LNCaP clone FGC (cell line): ENCODE measurements at regions not wholly inside any gene's neighbourhood (a gene's known extent, or its start where the extent isn't known, plus 50 kb on each side); places are given as distances from the start of the nearest gene placed in this dataset.

Experiments used
- DNase-seq: peaks from one replicate; pipeline ENCODE4 v3.0.0-alpha.2; 2011; ENCODE audit warnings: low read depth
- H3K4me3 ChIP-seq: 2 replicates; pipeline ENCODE4 v1.5.1; 2011; ENCODE audit warnings: mild to moderate bottlenecking, low read depth, low read length, control low read depth
- TF ChIP-seq, protein P1 (sequence below): IDR thresholded peaks from 2 replicates; pipeline ENCODE4 v1.5.1; 2012; ENCODE audit warnings: mild to moderate bottlenecking; ENCODE audit not compliant: control insufficient read depth, insufficient read depth; ENCODE audit errors: extremely low read depth

DNA sequence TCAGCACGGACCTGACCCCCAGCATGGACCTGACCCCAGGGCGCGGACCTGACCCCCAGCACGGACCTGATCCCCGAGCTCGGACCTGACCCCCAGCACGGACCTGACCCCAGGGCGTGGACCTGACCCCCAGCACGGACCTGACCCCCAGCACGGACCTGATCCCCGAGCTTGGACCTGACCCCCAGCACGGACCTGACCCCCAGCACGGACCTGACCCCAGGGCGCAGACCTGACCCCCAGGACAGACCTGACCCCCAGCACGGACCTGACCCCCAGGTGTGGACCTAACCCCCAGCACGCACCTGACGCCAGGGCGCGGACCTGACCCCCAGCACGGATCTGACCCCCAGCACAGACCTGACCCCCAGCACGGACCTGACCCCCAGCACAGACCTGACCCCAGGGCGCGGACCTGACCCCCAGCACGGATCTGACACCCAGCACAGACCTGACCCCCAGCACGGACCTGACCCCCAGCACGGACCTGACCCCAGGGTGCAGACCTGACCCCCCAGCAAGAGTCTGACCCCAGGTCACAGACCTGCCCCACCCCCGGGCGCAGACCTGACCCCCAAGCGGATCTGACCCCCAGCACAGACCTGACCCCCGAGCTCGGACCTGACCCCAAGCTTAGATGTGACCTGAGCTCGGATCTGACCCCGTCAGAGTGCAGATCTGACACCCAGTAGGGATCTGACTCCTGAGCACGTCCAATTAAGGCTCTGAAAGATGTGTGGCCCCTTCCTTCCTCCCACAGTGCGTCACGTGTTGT, 98.7 kb downstream of the C16orf95 start:
- no peak overlapping the region for H3K4me3 ChIP-seq
- TF ChIP-seq, protein P1, sequence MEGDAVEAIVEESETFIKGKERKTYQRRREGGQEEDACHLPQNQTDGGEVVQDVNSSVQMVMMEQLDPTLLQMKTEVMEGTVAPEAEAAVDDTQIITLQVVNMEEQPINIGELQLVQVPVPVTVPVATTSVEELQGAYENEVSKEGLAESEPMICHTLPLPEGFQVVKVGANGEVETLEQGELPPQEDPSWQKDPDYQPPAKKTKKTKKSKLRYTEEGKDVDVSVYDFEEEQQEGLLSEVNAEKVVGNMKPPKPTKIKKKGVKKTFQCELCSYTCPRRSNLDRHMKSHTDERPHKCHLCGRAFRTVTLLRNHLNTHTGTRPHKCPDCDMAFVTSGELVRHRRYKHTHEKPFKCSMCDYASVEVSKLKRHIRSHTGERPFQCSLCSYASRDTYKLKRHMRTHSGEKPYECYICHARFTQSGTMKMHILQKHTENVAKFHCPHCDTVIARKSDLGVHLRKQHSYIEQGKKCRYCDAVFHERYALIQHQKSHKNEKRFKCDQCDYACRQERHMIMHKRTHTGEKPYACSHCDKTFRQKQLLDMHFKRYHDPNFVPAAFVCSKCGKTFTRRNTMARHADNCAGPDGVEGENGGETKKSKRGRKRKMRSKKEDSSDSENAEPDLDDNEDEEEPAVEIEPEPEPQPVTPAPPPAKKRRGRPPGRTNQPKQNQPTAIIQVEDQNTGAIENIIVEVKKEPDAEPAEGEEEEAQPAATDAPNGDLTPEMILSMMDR: no peak
- DNase-seq: no peak

GRCh38 chr16:87219287-87219909, 97.8 kb downstream of the C16orf95 start:
- DNase-seq: no peak
- H3K4me3 ChIP-seq: no peak overlapping the region
- TF ChIP-seq, protein P1: no peak

DNA sequence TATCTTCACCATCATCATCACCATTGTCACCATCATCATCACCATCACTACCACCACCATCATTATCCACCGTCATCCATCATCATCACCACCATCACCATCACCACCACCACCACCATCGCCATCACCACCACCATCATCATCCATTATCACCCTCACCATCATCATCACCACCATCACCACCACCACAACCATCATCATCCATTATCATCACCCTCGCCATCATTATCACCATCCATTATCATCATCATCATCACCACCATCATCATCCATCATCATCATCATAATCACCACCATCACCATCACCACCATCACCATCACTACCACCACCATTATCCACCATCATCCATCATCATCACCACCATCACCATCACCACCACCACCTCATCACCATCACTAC, 95.6 kb downstream of the C16orf95 start:
- TF ChIP-seq, protein P1: no peak

GRCh38 chr16:87222335-87222734, 94.9 kb downstream of the C16orf95 start:
- TF ChIP-seq, protein P1: no peak
- DNase-seq: no peak
- no peak overlapping the region for H3K4me3 ChIP-seq

More for the DNA sequence above, 95.6 kb downstream of the C16orf95 start:
- H3K4me3 ChIP-seq: no peak overlapping the region
- no peak for DNase-seq

DNA sequence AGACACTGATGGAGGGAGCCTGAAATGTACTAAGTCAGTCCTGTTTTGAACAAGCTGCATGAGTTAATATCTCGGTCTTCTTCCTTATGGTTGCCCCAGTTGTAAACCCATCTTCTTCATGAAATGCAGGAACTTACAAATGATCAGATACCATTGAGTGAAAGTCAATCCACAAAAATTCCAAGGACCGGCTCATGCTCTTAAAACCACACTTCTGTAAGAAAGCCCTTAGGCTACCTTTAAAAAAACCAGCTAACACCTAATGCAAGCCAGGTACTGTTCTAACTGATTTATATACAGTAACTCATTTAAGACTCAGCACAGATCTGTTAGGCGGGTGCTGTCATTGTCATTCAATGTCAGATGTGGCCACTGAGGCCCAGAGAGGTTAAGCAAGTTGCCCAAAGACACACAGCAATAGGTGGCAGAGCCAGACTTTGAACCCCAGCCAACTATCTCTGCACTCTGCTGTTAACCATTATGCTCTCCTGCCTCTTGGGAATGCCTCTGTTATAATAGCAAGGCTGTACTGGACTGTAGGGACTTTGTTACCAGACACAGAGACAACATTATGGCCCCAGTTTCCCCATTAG, 93.4 kb downstream of the C16orf95 start:
- DNase-seq: no peak
- no peak overlapping the region for H3K4me3 ChIP-seq
- TF ChIP-seq, protein P1: no peak

- no peak overlapping the region for H3K4me3 ChIP-seq
- DNase-seq: no peak
- TF ChIP-seq, protein P1: no peak
These were observed 90.3 kb downstream of the C16orf95 start for GRCh38 chr16:87226926-87227295.
